Endodermal cell (in vitro differentiated cells): ENCODE measurements at regions not wholly inside any gene's neighbourhood (a gene's known extent, or its start where the extent isn't known, plus 50 kb on each side); places are given as distances from the start of the nearest gene placed in this dataset.
"Not testable (repeated sequence)": the region's sequence is repeated elsewhere in the genome, so short reads cannot be mapped to it uniquely, and the experiment has no call there.

ENCODE experiments used
- DNase-seq: peaks from one replicate; pipeline ENCODE4 v3.0.0-alpha.2; 2017
- H3K27ac ChIP-seq: 2 replicates; pipeline ENCODE4 v1.5.1; 2013; ENCODE audit warnings: mild to moderate bottlenecking, low read depth, low read length, moderate library complexity
- H3K27me3 ChIP-seq: 2 replicates; pipeline ENCODE4 v1.6.1; 2013; ENCODE audit warnings: mild to moderate bottlenecking, low read length, moderate library complexity; ENCODE audit not compliant: insufficient read depth, control insufficient read depth, poor library complexity, severe bottlenecking
- H3K36me3 ChIP-seq: 2 replicates; pipeline ENCODE4 v1.7.0; 2013; ENCODE audit warnings: mild to moderate bottlenecking, low read length, moderate library complexity; ENCODE audit not compliant: control insufficient read depth, insufficient read depth
- H3K4me1 ChIP-seq: one replicate; pipeline ENCODE4 v1.7.0; 2013; ENCODE audit warnings: low read length; ENCODE audit not compliant: control insufficient read depth, insufficient read depth
- H3K4me3 ChIP-seq: 2 replicates; pipeline ENCODE4 v1.5.1; 2013; ENCODE audit warnings: mild to moderate bottlenecking, low read length, moderate library complexity
- H3K9ac ChIP-seq: 2 replicates; pipeline ENCODE4 v1.6.1; 2013; ENCODE audit warnings: mild to moderate bottlenecking, low read length, moderate library complexity; ENCODE audit not compliant: poor library complexity, severe bottlenecking; ENCODE audit errors: extremely low read depth
- H3K9me3 ChIP-seq: 2 replicates; pipeline ENCODE4 v1.6.1; 2013; ENCODE audit warnings: mild to moderate bottlenecking, low read length, moderate library complexity; ENCODE audit not compliant: control insufficient read depth
- H3K27ac Mint-ChIP-seq: 2 replicates; pipeline ENCODE4 v1.8.0; 2020; ENCODE audit warnings: mixed read lengths
- H3K27me3 Mint-ChIP-seq: 2 replicates; pipeline ENCODE4 v1.8.0; 2021; ENCODE audit warnings: mild to moderate bottlenecking, mixed read lengths; ENCODE audit not compliant: insufficient read depth
- H3K36me3 Mint-ChIP-seq: 2 replicates; pipeline ENCODE4 v1.8.0; 2020; ENCODE audit warnings: low read depth, mixed read lengths
- H3K4me1 Mint-ChIP-seq: 2 replicates; pipeline ENCODE4 v1.8.0; 2020; ENCODE audit warnings: mixed read lengths
- H3K4me3 Mint-ChIP-seq: 2 replicates; pipeline ENCODE4 v1.8.0; 2020; ENCODE audit warnings: mild to moderate bottlenecking, moderate library complexity, mixed read lengths
- H3K9me3 Mint-ChIP-seq: 2 replicates; pipeline ENCODE4 v1.8.0; 2020; ENCODE audit warnings: mild to moderate bottlenecking, mixed read lengths
- WGBS, 2 experiments: methylation state at CpG; one replicate each; pipeline versions ENCODE4 v1.1.5 to v1.1.7; 2013; ENCODE audit warnings: missing lambda C conversion rate in 2 of 2, mixed read lengths in 1 of 2; ENCODE audit not compliant: insufficient coverage in 1 of 2, insufficient read length in 1 of 2; 5-methylcytosine and 5-hydroxymethylcytosine counted together
- TF ChIP-seq, protein P1 (sequence below): fragments of 200-600 bp; sonication (generic); conservative IDR thresholded peaks from 2 replicates; pipeline ENCODE4 v1.5.0; 2021; ENCODE audit warnings: antibody characterized with exemption, mild to moderate bottlenecking

DNA sequence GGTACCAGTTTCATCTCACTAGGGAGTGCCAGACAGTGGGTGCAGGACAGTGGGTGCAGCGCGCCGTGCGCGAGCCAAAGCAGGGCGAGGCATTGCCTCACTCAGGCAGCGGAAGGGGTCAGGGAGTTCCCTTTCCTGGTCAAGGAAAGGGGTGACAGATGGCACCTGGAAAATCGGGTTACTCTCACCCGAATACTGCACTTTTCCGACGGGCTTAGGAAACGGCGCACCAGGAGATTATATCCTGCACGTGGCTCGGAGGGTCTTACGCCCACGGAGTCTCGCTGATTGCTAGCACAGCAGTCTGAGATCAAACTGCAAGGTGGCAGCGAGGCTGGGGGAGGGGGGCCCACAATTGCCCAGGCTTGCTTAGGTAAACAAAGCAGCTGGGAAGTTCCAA is 152.0 kb upstream of the PCDH11X start:
- H3K27ac Mint-ChIP-seq, H3K9ac ChIP-seq, H3K4me3 ChIP-seq, H3K27me3 Mint-ChIP-seq, H3K27me3 ChIP-seq, H3K4me1 Mint-ChIP-seq, H3K36me3 ChIP-seq, H3K27ac ChIP-seq, H3K9me3 ChIP-seq, H3K4me3 Mint-ChIP-seq, H3K36me3 Mint-ChIP-seq, DNase-seq, H3K4me1 ChIP-seq: not testable (repeated sequence)
- 92% methylated on average over 19 of the region's 19 CpGs; no CpG with 5 or more reads in 1 of the 2 experiments for WGBS, 2 experiments
- peaks cover 15% of the 10 kb centered on the region for H3K9me3 Mint-ChIP-seq

DNA sequence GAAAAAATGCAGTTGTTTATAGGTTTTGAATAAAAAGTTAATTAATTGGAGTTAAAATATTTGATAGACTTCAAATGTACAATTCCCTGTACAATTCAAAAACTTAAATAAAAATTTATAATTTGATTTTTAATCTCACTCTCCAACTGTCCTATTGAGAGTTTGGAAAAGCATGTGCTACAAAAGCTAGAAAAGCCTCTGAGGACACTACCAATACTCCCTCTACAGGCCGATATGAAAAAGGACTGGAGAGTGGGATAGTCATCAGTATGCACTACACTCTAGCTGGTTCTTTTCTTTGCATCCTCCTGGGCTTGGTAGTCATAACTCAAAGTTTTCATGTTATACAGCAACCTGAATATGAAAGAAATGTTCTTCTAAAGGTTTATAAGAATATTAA is 139.9 kb upstream of the PCDH11X start:
- H3K36me3 Mint-ChIP-seq, H3K27me3 ChIP-seq, H3K4me3 ChIP-seq, H3K4me3 Mint-ChIP-seq, H3K27me3 Mint-ChIP-seq, H3K4me1 Mint-ChIP-seq, H3K9ac ChIP-seq, H3K4me1 ChIP-seq, H3K36me3 ChIP-seq, DNase-seq, H3K9me3 Mint-ChIP-seq, H3K9me3 ChIP-seq, H3K27ac ChIP-seq, H3K27ac Mint-ChIP-seq: not testable (repeated sequence)
- TF ChIP-seq, protein P1, sequence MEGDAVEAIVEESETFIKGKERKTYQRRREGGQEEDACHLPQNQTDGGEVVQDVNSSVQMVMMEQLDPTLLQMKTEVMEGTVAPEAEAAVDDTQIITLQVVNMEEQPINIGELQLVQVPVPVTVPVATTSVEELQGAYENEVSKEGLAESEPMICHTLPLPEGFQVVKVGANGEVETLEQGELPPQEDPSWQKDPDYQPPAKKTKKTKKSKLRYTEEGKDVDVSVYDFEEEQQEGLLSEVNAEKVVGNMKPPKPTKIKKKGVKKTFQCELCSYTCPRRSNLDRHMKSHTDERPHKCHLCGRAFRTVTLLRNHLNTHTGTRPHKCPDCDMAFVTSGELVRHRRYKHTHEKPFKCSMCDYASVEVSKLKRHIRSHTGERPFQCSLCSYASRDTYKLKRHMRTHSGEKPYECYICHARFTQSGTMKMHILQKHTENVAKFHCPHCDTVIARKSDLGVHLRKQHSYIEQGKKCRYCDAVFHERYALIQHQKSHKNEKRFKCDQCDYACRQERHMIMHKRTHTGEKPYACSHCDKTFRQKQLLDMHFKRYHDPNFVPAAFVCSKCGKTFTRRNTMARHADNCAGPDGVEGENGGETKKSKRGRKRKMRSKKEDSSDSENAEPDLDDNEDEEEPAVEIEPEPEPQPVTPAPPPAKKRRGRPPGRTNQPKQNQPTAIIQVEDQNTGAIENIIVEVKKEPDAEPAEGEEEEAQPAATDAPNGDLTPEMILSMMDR, result peak; percentile 56
- no CpG with 5 or more reads among the region's 1 CpG for WGBS, 2 experiments
